ENCODE measurements at regions not wholly inside any gene's neighbourhood (a gene's known extent, or its start where the extent isn't known, plus 50 kb on each side); places are given as distances from the start of the nearest gene placed in this dataset.

GRCh38 chr3:187994221-187995042 lies 159.5 kb upstream of the LPP start:
- no peak for TF ChIP-seq POLR2A (IDR thresholded peaks at IDR 0.05; ENCODE audit: extremely low read depth, insufficient read length)
- no peak for TF ChIP-seq CTCF (IDR thresholded peaks at IDR 0.05; ENCODE audit: low read depth, low read length)
- no peak for TF ChIP-seq MYC (IDR thresholded peaks at IDR 0.05; ENCODE audit: low read depth, low read length)
- TF ChIP-seq MAX (IDR thresholded peaks at IDR 0.05; ENCODE audit: low read depth, low read length) = no peak
